ENCODE measurements at regions not wholly inside any gene's neighbourhood (a gene's known extent, or its start where the extent isn't known, plus 50 kb on each side); places are given as distances from the start of the nearest gene placed in this dataset.

DNA sequence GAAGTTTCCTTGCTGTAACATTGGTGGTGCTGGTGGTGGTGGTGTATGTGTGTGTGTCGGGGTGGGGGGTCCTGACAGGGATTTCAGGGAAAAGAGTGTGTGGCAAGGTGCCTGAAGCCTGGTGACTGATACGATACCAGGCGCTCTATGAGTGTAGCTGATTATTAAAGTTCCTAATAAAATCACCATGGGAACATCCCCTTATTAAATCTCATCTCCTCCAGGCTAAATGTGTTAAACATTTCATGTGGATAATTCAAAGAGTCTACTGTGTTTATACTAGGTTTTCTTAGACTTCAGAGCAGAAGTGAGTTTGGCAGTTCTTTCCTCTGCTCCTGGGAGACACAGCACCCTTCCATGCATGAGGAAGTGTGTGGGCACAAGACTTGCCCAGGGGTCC lies 82.0 kb downstream of the THNSL2 start:
- no peaks in the 10 kb centered on the region for H3K4me1 ChIP-seq (ENCODE audit: insufficient read depth, low read length, severe bottlenecking)
- no peaks in the 10 kb centered on the region for H3K9me3 ChIP-seq (ENCODE audit: low read length)
- H3K36me3 ChIP-seq (ENCODE audit: insufficient read depth, low read length) = no peaks in the 10 kb centered on the region
- no peak overlapping the region for H3K27ac ChIP-seq (ENCODE audit: low read depth, low read length, poor library complexity, severe bottlenecking)
- TF ChIP-seq CTCF (IDR thresholded peaks at IDR 0.05; ENCODE audit: low read length) (no peak), EZH2 (IDR thresholded peaks at IDR 0.05; ENCODE audit: borderline replicate concordance, low read length) (no peak)
- H3K27me3 ChIP-seq (ENCODE audit: insufficient read depth, low read length) = no peaks in the 10 kb centered on the region
- no peak overlapping the region for H3K4me3 ChIP-seq (ENCODE audit: low read depth, low read length, poor library complexity, severe bottlenecking)
- H3K4me2 ChIP-seq (ENCODE audit: low read length) = no peak overlapping the region
- no peak overlapping the region for H3K9ac ChIP-seq (ENCODE audit: low read length)
- no peaks in the 10 kb centered on the region for H3K9me2 ChIP-seq (ENCODE audit: low read depth, low read length)
- no peak overlapping the region for H2AFZ ChIP-seq (ENCODE audit: low read length)
- no peaks in the 10 kb centered on the region for H4K20me1 ChIP-seq (ENCODE audit: insufficient read depth, low read length)
- H3K79me2 ChIP-seq (ENCODE audit: insufficient read depth, low read length) = no peaks in the 10 kb centered on the region
- no peaks in the 10 kb centered on the region for H3F3A ChIP-seq (ENCODE audit: insufficient read depth, low read length)

- H3K27me3 ChIP-seq (ENCODE audit: insufficient read depth, low read length) = no peaks in the 10 kb centered on the region
- H3K9me2 ChIP-seq (ENCODE audit: low read depth, low read length) = no peaks in the 10 kb centered on the region
- no peaks in the 10 kb centered on the region for H4K20me1 ChIP-seq (ENCODE audit: insufficient read depth, low read length)
- H3K4me1 ChIP-seq (ENCODE audit: insufficient read depth, low read length, severe bottlenecking) = no peaks in the 10 kb centered on the region
- no peak overlapping the region for H3K27ac ChIP-seq (ENCODE audit: low read depth, low read length, poor library complexity, severe bottlenecking)
- H3K9me3 ChIP-seq (ENCODE audit: low read length) = no peaks in the 10 kb centered on the region
- no peak overlapping the region for H3K4me3 ChIP-seq (ENCODE audit: low read depth, low read length, poor library complexity, severe bottlenecking)
- no peak for TF ChIP-seq EZH2 (IDR thresholded peaks at IDR 0.05; ENCODE audit: borderline replicate concordance, low read length)
- TF ChIP-seq CTCF (IDR thresholded peaks at IDR 0.05; ENCODE audit: low read length) = no peak
- H3F3A ChIP-seq (ENCODE audit: insufficient read depth, low read length) = no peaks in the 10 kb centered on the region
- no peak overlapping the region for H3K9ac ChIP-seq (ENCODE audit: low read length)
- H3K79me2 ChIP-seq (ENCODE audit: insufficient read depth, low read length) = no peaks in the 10 kb centered on the region
- no peaks in the 10 kb centered on the region for H3K36me3 ChIP-seq (ENCODE audit: insufficient read depth, low read length)
- H3K4me2 ChIP-seq (ENCODE audit: low read length) = no peak overlapping the region
- no peak overlapping the region for H2AFZ ChIP-seq (ENCODE audit: low read length)
Measured at GRCh38 chr2:88250404-88250803, 80.3 kb downstream of the THNSL2 start.

DNA sequence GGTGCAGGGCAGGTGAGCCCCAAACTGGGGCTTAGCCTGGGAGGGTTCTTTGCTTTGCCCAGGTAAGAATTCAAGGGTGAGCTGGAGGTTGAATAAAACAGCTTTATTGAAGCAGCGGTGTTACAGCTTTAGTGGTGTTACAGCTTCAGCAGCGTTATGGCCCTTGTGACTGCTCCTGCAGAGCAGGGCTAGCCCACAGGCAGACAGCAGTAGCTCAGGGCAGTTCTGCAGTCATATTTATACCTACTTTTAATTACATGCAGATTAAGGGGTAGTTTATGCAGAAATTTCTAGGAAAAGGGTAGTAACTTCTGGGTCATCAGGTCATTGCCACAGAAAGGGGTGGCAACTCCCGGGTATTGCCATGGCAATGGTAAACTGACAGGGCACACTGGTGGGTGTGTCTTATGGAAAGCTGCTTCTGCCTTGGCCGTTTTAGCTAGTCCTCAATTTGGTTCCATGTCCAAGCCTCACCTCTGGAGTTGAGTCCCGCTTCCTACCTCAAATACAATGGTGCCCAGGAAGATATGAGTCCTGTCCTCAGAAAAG lies 78.2 kb downstream of the THNSL2 start:
- Histone ChIP-seq H3K79me2 (ENCODE audit: insufficient read depth, low read length) (no peaks in the 10 kb centered on the region), H3K4me1 (ENCODE audit: insufficient read depth, low read length, severe bottlenecking) (no peaks in the 10 kb centered on the region), H3K4me3 (ENCODE audit: low read depth, low read length, poor library complexity, severe bottlenecking) (no peak overlapping the region), H3K27me3 (ENCODE audit: insufficient read depth, low read length) (no peaks in the 10 kb centered on the region), H3K9ac (ENCODE audit: low read length) (no peak overlapping the region), H3F3A (ENCODE audit: insufficient read depth, low read length) (no peaks in the 10 kb centered on the region), H4K20me1 (ENCODE audit: insufficient read depth, low read length) (no peaks in the 10 kb centered on the region), H3K27ac (ENCODE audit: low read depth, low read length, poor library complexity, severe bottlenecking) (no peak overlapping the region), H2AFZ (ENCODE audit: low read length) (no peak overlapping the region), H3K9me3 (ENCODE audit: low read length) (no peaks in the 10 kb centered on the region), H3K36me3 (ENCODE audit: insufficient read depth, low read length) (no peaks in the 10 kb centered on the region), H3K9me2 (ENCODE audit: low read depth, low read length) (no peaks in the 10 kb centered on the region), H3K4me2 (ENCODE audit: low read length) (no peak overlapping the region)
- TF ChIP-seq EZH2 (IDR thresholded peaks at IDR 0.05; ENCODE audit: borderline replicate concordance, low read length) = no peak
- TF ChIP-seq CTCF (IDR thresholded peaks at IDR 0.05; ENCODE audit: low read length) = no peak
